T-helper 1 cell treated with Interleukin-12 subunit alpha and Interleukin-12 subunit beta and Interleukin-4 antibody, amounts not matched to agents 30 μg/mL and 1 μg/mL, for 36 hours (primary cell): ENCODE measurements at regions not wholly inside any gene's neighbourhood (a gene's known extent, or its start where the extent isn't known, plus 50 kb on each side); places are given as distances from the start of the nearest gene placed in this dataset.
"Not testable (repeated sequence)": the region's sequence is repeated elsewhere in the genome, so short reads cannot be mapped to it uniquely, and the experiment has no call there.

Experiments used
- H3K27ac Mint-ChIP-seq: one replicate; pipeline ENCODE4 v1.8.0; 2021; ENCODE audit warnings: mild to moderate bottlenecking, mixed read lengths
- H3K27me3 Mint-ChIP-seq: one replicate; pipeline ENCODE4 v1.8.0; 2021; ENCODE audit warnings: low read depth, mixed read lengths
- H3K36me3 Mint-ChIP-seq: one replicate; pipeline ENCODE4 v1.8.0; 2021; ENCODE audit warnings: low read depth, mixed read lengths
- H3K4me1 Mint-ChIP-seq: one replicate; pipeline ENCODE4 v1.8.0; 2021; ENCODE audit warnings: low read depth, mixed read lengths
- H3K4me3 Mint-ChIP-seq: one replicate; pipeline ENCODE4 v1.8.0; 2021; ENCODE audit warnings: mild to moderate bottlenecking, moderate library complexity, mixed read lengths
- H3K9me3 Mint-ChIP-seq: one replicate; pipeline ENCODE4 v1.8.0; 2021; ENCODE audit warnings: mixed read lengths

DNA sequence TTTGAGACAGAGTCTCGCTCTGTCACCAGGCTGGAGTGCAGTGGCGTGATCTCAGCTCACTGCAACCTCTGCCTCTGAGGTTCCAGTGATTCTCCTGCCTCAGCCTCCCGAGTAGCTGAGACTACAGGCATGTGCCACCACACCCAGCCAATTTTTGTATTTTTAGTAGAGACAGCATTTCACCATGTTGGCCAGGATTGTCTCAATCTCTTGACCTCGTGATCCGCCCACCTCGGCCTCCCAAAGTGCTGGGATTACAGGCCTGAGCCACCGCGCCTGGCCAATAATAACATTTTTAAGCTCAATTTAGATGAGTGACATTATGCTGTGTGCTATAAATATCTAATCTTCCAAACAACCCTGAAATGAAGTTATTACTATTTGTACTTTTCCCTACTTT is 338.8 kb upstream of the VRK2 start:
- not testable (repeated sequence) for H3K9me3 Mint-ChIP-seq, H3K27ac Mint-ChIP-seq, H3K36me3 Mint-ChIP-seq, H3K4me3 Mint-ChIP-seq, H3K4me1 Mint-ChIP-seq, H3K27me3 Mint-ChIP-seq

DNA sequence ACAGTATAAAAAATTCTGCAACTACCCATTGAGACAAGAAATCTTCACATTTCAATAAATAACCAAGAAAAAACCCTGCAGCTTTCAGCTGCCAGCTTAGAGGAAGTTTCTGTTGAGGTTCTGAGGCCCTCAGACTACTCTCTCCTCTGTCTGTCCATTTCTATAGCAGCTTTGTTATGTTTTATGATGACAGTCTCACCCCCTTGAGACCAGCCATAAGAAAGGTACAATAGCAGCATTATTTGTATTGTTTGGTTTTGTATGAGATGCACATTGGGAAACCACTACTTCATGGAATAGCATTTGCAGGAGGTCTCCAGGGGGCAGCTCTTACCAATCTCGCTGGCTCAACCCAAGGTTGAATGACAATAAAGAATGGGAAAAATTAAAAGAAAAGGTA is 334.6 kb upstream of the VRK2 start:
- Mint-ChIP-seq H3K9me3 (no peaks in the 10 kb centered on the region), H3K27me3 (no peaks in the 10 kb centered on the region), H3K36me3 (no peaks in the 10 kb centered on the region), H3K4me3 (no peak overlapping the region), H3K27ac (no peak overlapping the region), H3K4me1 (no peaks in the 10 kb centered on the region)

DNA sequence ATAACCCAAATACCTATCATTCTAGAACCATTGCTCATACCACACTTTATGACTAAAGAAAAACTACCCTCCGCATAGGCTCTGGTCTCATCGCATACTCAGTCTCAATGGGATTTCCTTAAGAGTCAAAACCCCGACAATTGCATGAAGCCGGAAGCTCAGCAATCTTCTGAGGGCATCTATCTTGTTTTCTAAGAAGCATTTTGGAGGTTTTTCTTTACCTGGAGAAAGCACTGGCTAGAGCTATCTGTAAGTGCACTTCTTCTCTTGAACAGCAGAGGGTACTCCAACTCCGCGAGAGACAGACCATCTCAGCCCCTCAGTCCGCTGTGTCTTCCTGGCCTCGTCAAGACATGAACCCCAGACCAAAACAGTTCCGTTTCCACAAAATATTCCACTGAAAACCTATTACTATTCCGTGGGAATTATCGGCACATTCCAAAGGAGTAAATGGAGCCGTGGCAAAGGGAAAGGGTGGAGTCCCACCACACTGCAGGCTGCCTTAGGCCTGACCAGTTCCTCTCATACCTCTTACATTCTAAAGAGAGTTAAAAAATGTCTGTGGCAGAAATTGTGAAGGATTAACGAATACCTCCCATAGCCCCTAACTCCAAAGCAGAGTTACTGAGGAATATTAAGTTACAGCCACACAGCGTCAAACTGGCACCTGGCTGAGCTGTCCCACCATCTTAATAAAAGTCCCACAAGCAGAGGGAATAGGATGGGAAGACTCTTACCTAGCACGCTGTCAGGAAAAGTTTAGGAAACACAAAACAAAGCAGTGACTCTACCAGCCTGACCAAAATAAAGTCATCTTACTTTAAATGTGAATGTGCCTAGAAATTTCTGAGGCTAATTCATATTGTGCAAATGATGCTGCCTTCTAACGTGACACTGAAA is 325.6 kb upstream of the VRK2 start:
- Mint-ChIP-seq H3K36me3 (no peaks in the 10 kb centered on the region), H3K27me3 (peaks cover 4% of the 10 kb centered on the region), H3K27ac (no peak overlapping the region), H3K4me1 (no peaks in the 10 kb centered on the region), H3K4me3 (no peak overlapping the region), H3K9me3 (no peaks in the 10 kb centered on the region)

DNA sequence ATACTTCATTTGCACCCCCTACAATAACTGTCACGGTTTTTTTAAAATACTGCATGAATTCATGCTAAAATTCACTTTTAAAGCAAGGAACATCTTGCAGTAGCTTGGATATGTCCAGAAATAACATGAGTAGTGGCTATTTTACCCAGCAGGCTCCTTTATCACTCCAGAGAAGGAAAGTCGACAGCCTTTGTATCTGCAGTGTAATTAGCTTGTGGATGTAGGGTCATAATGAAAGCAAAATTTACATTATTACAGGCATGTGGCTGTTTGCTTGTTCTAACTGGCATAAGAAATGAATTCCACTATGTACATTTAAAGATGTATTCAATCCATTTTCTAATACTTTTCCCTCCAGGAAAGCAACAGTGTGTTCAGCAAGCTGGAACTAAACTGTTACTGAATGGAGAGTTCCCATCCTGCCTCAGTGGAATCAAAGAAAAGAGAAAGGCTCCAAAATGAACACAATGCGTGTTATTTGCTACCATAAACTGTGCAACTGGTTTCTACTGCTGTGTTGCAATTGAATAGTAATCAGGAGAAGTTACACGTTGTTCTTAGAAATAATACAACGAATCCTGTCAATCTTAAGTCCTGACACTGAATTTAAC is 321.2 kb upstream of the VRK2 start:
- no peak overlapping the region for H3K4me3 Mint-ChIP-seq
- no peaks in the 10 kb centered on the region for H3K9me3 Mint-ChIP-seq
- no peaks in the 10 kb centered on the region for H3K27me3 Mint-ChIP-seq
- H3K27ac Mint-ChIP-seq: no peak overlapping the region
- H3K36me3 Mint-ChIP-seq: no peaks in the 10 kb centered on the region
- no peaks in the 10 kb centered on the region for H3K4me1 Mint-ChIP-seq

DNA sequence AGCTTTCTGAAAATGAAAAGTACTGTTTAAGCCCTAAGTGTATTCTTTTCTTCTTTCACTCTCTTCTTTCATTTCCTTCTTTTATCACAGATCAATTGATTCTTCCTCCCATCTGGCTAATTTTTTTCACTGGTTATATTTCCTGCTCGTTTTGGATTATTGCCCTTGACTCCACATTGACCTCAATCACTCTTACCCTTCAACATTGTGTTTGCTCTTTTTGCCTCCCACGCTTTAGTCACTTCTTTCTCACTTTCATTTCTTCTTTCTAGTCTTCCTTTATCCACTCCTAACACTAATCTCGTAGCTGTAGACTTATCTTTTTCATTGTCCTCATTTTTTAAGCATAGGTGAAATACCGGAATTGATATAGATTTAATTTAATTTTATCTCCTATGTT is 320.3 kb upstream of the VRK2 start:
- no peak overlapping the region for H3K4me3 Mint-ChIP-seq
- no peaks in the 10 kb centered on the region for H3K27me3 Mint-ChIP-seq
- no peak overlapping the region for H3K27ac Mint-ChIP-seq
- H3K4me1 Mint-ChIP-seq: no peaks in the 10 kb centered on the region
- no peaks in the 10 kb centered on the region for H3K36me3 Mint-ChIP-seq
- no peaks in the 10 kb centered on the region for H3K9me3 Mint-ChIP-seq

DNA sequence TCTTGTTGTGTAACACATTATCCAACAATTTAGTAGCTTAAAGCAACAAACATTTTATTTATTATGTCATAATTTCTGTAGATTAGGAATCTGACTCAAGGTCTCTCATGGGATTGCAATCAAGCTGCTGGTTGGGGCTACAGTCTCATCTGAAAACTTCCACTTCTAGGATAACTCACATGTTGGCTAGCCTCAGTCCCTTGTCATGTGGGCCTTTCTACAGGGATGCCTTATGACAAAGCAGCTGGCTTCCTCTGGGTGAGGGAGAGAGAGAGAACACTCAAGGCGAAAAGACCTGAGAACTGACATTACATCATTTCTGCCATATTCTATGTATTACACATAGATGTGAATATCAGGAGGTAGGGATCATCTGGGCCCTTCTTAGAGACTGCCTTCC is 317.9 kb upstream of the VRK2 start:
- Mint-ChIP-seq H3K4me1 (no peaks in the 10 kb centered on the region), H3K9me3 (no peaks in the 10 kb centered on the region), H3K4me3 (no peak overlapping the region), H3K27ac (no peak overlapping the region), H3K36me3 (no peaks in the 10 kb centered on the region), H3K27me3 (no peaks in the 10 kb centered on the region)

DNA sequence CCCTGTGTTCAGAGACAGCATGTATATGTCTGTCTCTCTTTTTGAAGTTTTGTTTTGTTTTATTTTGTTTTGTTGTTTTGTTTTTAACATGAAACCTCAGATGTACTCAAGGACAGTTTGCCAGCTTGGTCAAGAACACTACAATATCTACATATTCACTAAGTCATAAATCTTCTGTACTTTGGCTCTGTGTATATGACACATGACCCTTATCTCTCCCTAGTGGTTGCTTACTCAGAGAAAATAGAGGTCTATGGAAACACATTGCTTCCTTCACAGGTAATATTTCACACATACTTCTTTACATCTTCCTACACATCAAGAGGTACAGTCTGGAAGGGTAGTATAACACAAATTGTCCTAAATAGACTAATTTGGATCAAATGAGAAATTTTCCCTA is 312.6 kb upstream of the VRK2 start:
- H3K9me3 Mint-ChIP-seq: no peaks in the 10 kb centered on the region
- no peaks in the 10 kb centered on the region for H3K4me1 Mint-ChIP-seq
- H3K36me3 Mint-ChIP-seq: no peaks in the 10 kb centered on the region
- H3K4me3 Mint-ChIP-seq: no peak overlapping the region
- no peak overlapping the region for H3K27ac Mint-ChIP-seq
- H3K27me3 Mint-ChIP-seq: no peaks in the 10 kb centered on the region

DNA sequence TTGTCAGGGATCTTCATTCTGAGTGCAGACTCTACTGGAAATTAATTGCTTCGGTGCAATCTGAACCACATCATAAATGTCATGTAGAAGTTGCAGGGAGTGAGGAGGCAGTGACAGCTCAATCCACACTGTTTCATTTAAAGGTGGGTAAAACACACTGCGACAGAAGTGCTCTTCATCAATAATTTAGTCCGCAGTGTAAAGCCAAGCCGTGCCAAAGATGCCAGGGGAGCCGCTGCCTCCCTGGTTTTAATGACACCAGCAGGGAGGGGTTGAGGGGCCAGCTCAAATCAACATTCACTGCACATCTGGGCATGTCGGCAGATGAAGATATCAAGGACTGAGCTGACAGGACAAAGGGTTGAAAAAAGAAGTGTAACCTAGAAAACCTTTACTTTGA is 305.7 kb upstream of the VRK2 start:
- no peaks in the 10 kb centered on the region for H3K36me3 Mint-ChIP-seq
- no peak overlapping the region for H3K27ac Mint-ChIP-seq
- no peaks in the 10 kb centered on the region for H3K27me3 Mint-ChIP-seq
- no peak overlapping the region for H3K4me3 Mint-ChIP-seq
- H3K9me3 Mint-ChIP-seq: no peaks in the 10 kb centered on the region
- H3K4me1 Mint-ChIP-seq: no peaks in the 10 kb centered on the region

DNA sequence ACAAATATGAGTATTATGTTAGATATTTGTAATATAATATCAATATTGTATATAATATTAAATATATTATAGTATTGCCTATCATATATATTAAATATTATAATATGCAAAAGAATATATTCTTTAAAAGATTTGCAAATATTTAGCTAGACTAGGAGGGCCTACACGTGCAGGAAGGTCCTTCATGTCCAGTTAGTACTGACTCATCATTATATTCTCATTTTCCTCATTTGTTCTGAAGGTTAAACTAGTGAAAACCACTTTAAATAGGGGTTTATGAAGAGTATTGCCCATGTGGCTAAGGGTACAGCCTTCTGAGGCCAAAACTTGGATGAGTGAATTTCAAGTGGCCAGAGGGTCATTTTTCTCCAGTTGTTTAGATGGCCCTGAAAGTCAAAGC is 293.0 kb upstream of the VRK2 start:
- Mint-ChIP-seq H3K4me1 (no peaks in the 10 kb centered on the region), H3K27me3 (no peaks in the 10 kb centered on the region), H3K9me3 (no peaks in the 10 kb centered on the region), H3K27ac (no peak overlapping the region), H3K36me3 (no peaks in the 10 kb centered on the region), H3K4me3 (no peak overlapping the region)

DNA sequence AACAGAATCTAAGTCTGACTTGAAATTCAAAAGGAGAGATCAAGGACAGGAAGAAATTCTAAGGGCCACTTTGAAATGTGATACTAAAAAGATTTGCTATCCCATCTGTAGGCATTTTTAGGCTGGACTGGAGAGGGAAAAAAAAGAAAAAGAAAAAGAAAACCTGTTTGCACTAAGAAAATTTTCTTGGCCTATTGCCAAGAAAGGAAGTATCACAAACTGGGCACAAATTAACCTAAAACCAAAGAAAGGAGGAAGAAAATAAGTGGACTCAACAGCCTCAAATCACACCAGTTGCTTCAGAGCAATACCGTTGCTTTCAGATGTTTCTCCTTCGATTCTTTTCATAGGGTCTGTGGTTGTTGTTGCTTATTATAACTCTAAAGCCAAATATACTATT is 287.9 kb upstream of the VRK2 start:
- Mint-ChIP-seq H3K4me1 (no peaks in the 10 kb centered on the region), H3K4me3 (no peak overlapping the region), H3K27ac (no peak overlapping the region), H3K27me3 (peaks cover 6% of the 10 kb centered on the region), H3K36me3 (no peaks in the 10 kb centered on the region), H3K9me3 (no peaks in the 10 kb centered on the region)

DNA sequence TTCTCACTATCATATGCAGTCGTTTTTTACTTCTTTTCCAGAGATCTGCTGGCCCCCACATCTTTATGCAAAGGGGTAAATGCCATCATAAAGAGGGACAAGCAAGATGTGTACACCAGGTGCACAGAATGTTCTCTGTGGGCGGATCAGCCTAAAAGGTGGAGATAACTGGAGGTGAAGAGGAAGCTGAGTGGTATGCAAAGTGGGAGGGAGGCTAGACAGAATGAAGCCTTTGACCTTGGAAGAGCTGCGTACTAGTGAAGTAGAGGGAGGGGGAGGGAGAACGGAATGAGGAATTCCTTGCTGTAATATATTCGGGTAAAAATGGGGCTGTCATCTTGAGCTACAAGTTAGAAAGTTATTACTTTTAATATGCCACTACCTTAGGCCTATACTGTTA is 287.5 kb upstream of the VRK2 start:
- no peak overlapping the region for H3K4me3 Mint-ChIP-seq
- no peaks in the 10 kb centered on the region for H3K9me3 Mint-ChIP-seq
- no peaks in the 10 kb centered on the region for H3K36me3 Mint-ChIP-seq
- peaks cover 6% of the 10 kb centered on the region for H3K27me3 Mint-ChIP-seq
- H3K27ac Mint-ChIP-seq: no peak overlapping the region
- no peaks in the 10 kb centered on the region for H3K4me1 Mint-ChIP-seq

DNA sequence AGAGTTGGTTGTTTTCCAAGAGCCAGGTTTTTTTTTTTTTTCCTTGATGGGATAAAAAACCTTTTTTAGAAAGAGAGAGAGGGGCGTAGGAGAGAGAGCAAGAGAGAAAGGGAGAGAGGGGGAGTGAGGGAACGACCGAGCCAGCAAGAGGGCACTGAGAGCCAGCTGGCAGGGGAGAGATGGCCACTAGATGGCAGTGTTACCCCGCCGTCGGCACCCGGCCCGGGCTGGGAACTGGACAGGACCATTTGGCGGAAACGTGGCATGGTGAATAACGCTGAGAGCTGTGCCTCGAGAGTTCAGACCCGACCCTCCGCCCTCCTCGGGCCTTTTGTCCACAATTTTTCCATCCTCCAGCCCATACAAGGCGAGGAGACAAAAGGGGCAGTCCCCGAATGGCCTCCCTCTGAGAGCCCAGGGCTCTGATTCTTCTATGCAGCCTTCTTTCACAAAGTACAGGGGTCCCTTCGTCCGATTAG is 286.7 kb upstream of the VRK2 start:
- Mint-ChIP-seq H3K27me3 (peaks cover 6% of the 10 kb centered on the region), H3K4me1 (no peaks in the 10 kb centered on the region), H3K4me3 (no peak overlapping the region), H3K9me3 (no peaks in the 10 kb centered on the region), H3K27ac (no peak overlapping the region), H3K36me3 (no peaks in the 10 kb centered on the region)

DNA sequence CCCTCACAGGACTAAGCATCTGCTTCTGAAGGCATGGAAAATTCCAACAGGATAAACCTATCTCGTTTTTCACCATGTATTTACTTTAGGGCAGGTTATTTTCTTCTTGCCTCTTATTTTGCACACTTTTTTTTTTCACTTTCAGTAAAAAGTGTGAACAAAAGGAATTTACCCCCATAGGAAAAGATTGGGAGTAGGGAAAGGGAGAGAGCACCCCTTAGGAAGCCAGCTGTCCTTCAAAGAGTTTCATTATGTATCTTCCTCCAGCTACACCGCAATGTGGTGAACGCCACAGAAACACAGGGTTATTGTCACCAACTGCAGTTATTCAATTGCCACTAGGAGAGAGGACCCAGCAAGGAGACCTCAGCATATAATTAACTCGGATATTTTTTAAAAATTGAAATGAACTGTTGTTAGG is 286.2 kb upstream of the VRK2 start:
- Mint-ChIP-seq H3K4me3 (no peak overlapping the region), H3K4me1 (no peaks in the 10 kb centered on the region), H3K9me3 (no peaks in the 10 kb centered on the region), H3K27me3 (peaks cover 6% of the 10 kb centered on the region), H3K27ac (no peak overlapping the region), H3K36me3 (no peaks in the 10 kb centered on the region)

DNA sequence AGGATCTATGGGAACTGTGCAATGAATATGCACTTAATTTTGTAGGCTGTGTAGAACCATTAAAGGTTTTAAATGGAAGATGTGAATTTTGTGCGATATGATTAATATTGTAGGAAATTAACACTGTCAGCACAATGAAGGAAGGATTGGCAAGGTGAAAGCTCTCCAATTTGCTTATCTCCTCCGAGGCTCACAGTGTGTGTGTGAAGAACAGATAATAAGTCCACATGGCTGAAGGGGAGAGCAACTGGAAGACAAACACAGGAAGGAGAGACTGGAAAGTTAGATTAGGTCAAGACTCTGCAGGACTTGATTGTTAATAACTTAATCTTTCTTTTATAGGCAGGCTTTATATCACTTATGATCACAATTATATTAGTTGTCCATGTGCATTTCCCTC is 269.7 kb upstream of the VRK2 start:
- Mint-ChIP-seq H3K4me3 (no peak overlapping the region), H3K9me3 (no peaks in the 10 kb centered on the region), H3K27me3 (no peaks in the 10 kb centered on the region), H3K36me3 (no peaks in the 10 kb centered on the region), H3K4me1 (no peaks in the 10 kb centered on the region), H3K27ac (no peak overlapping the region)

DNA sequence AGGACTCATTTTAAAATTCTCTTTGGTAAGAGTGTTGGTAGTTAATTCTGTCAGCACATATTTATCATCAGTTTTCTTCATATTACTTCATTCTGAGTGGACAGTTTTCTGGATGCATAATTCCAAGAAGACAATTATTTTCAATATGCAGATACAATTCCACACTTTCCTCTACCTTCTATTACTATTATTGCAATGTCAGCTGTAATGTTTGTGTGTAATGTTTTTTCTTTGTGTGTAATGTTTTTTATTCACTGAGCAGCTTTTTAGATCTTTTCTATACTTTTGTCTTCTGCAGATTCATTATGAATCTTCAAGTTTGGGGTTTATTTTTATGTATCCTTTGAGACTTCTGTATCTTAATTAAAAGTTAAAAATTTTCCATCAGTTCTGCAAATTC is 264.0 kb upstream of the VRK2 start:
- no peak overlapping the region for H3K27ac Mint-ChIP-seq

More for the DNA sequence above, 264.0 kb upstream of the VRK2 start:
- no peaks in the 10 kb centered on the region for H3K27me3 Mint-ChIP-seq
- no peak overlapping the region for H3K4me3 Mint-ChIP-seq
- no peaks in the 10 kb centered on the region for H3K9me3 Mint-ChIP-seq
- H3K36me3 Mint-ChIP-seq: no peaks in the 10 kb centered on the region
- H3K4me1 Mint-ChIP-seq: no peaks in the 10 kb centered on the region
